ENCODE measurements at regions not wholly inside any gene's neighbourhood (a gene's known extent, or its start where the extent isn't known, plus 50 kb on each side); places are given as distances from the start of the nearest gene placed in this dataset.

GRCh38 chr11:69552951-69553350, 71.5 kb downstream of the LINC01488 start:
- H3K4me1 ChIP-seq (ENCODE audit: low read length): peaks cover 7% of the 10 kb centered on the region; the same call in 1 of the 2 replicates
- H2AFZ ChIP-seq (ENCODE audit: low read depth, low read length): no peak overlapping the region
- H3K9me3 ChIP-seq (ENCODE audit: insufficient read depth, low read length): peaks cover 11% of the 10 kb centered on the region; the same call in 1 of the 2 replicates
- no peaks in the 10 kb centered on the region for H4K20me1 ChIP-seq (ENCODE audit: insufficient read depth, low read length)
- no peaks in the 10 kb centered on the region for H3K79me2 ChIP-seq (ENCODE audit: low read length)
- no peak overlapping the region for H3K4me2 ChIP-seq (ENCODE audit: low read length)
- no peak overlapping the region for H3K9ac ChIP-seq (ENCODE audit: low read length)
- no peak overlapping the region for H3K27ac ChIP-seq (ENCODE audit: low read length)
- no peak overlapping the region for H3K4me3 ChIP-seq (ENCODE audit: low read length)
- H3K36me3 ChIP-seq (replicated peaks; ENCODE audit: low read depth, low read length): peaks cover 8% of the 10 kb centered on the region
- no peak for TF ChIP-seq CTCF (IDR thresholded peaks at IDR 0.05; ENCODE audit: low read depth, low read length)
- no peak for TF ChIP-seq EZH2phosphoT487 (IDR thresholded peaks at IDR 0.05; ENCODE audit: low read depth)
- no peaks in the 10 kb centered on the region for H3K27me3 ChIP-seq (ENCODE audit: low read depth, low read length)

GRCh38 chr11:69553416-69554357, 72.2 kb downstream of the LINC01488 start:
- Histone ChIP-seq H3K79me2 (ENCODE audit: low read length) (no peaks in the 10 kb centered on the region), H3K36me3 (replicated peaks; ENCODE audit: low read depth, low read length) (peaks cover 8% of the 10 kb centered on the region), H3K9me3 (ENCODE audit: insufficient read depth, low read length) (peaks cover 10% of the 10 kb centered on the region; the same call in 1 of the 2 replicates), H2AFZ (ENCODE audit: low read depth, low read length) (no peak overlapping the region), H3K27ac (ENCODE audit: low read length) (no peak overlapping the region), H3K27me3 (ENCODE audit: low read depth, low read length) (no peaks in the 10 kb centered on the region), H4K20me1 (ENCODE audit: insufficient read depth, low read length) (no peaks in the 10 kb centered on the region), H3K4me3 (ENCODE audit: low read length) (no peak overlapping the region), H3K4me1 (ENCODE audit: low read length) (peaks cover 4% of the 10 kb centered on the region; the same call in 1 of the 2 replicates), H3K4me2 (ENCODE audit: low read length) (no peak overlapping the region), H3K9ac (ENCODE audit: low read length) (no peak overlapping the region)
- TF ChIP-seq EZH2phosphoT487 (IDR thresholded peaks at IDR 0.05; ENCODE audit: low read depth) (no peak), CTCF (IDR thresholded peaks at IDR 0.05; ENCODE audit: low read depth, low read length) (no peak)

- Histone ChIP-seq H3K9ac (ENCODE audit: low read length) (no peak overlapping the region), H3K9me3 (ENCODE audit: insufficient read depth, low read length) (no peaks in the 10 kb centered on the region), H3K79me2 (ENCODE audit: low read length) (no peaks in the 10 kb centered on the region), H3K4me3 (ENCODE audit: low read length) (no peak overlapping the region), H2AFZ (ENCODE audit: low read depth, low read length) (no peak overlapping the region), H3K4me1 (ENCODE audit: low read length) (peaks cover 4% of the 10 kb centered on the region; the same call in 1 of the 2 replicates), H3K36me3 (replicated peaks; ENCODE audit: low read depth, low read length) (no peaks in the 10 kb centered on the region), H3K4me2 (ENCODE audit: low read length) (no peak overlapping the region), H3K27me3 (ENCODE audit: low read depth, low read length) (no peaks in the 10 kb centered on the region), H3K27ac (ENCODE audit: low read length) (no peak overlapping the region), H4K20me1 (ENCODE audit: insufficient read depth, low read length) (no peaks in the 10 kb centered on the region)
- TF ChIP-seq CTCF (IDR thresholded peaks at IDR 0.05; ENCODE audit: low read depth, low read length): no peak
- no peak for TF ChIP-seq EZH2phosphoT487 (IDR thresholded peaks at IDR 0.05; ENCODE audit: low read depth)
Measured at GRCh38 chr11:69554849-69555248, 73.4 kb downstream of the LINC01488 start.

GRCh38 chr11:69557266-69557665, 75.8 kb downstream of the LINC01488 start:
- Histone ChIP-seq H4K20me1 (ENCODE audit: insufficient read depth, low read length) (no peaks in the 10 kb centered on the region), H3K4me1 (ENCODE audit: low read length) (peaks cover 4% of the 10 kb centered on the region; the same call in 1 of the 2 replicates), H3K4me2 (ENCODE audit: low read length) (no peak overlapping the region), H3K36me3 (replicated peaks; ENCODE audit: low read depth, low read length) (no peaks in the 10 kb centered on the region), H3K79me2 (ENCODE audit: low read length) (no peaks in the 10 kb centered on the region), H3K4me3 (ENCODE audit: low read length) (no peak overlapping the region), H3K27ac (ENCODE audit: low read length) (no peak overlapping the region), H3K27me3 (ENCODE audit: low read depth, low read length) (no peaks in the 10 kb centered on the region), H3K9me3 (ENCODE audit: insufficient read depth, low read length) (0 out of 2 replicates have a peak, but pooled peaks cover 3% of the 10 kb centered on the region), H2AFZ (ENCODE audit: low read depth, low read length) (no peak overlapping the region), H3K9ac (ENCODE audit: low read length) (no peak overlapping the region)
- TF ChIP-seq EZH2phosphoT487 (IDR thresholded peaks at IDR 0.05; ENCODE audit: low read depth): no peak
- no peak for TF ChIP-seq CTCF (IDR thresholded peaks at IDR 0.05; ENCODE audit: low read depth, low read length)

Data from OCI-LY3 (cell line).